ENCODE measurements at regions not wholly inside any gene's neighbourhood (a gene's known extent, or its start where the extent isn't known, plus 50 kb on each side); places are given as distances from the start of the nearest gene placed in this dataset.
"Not testable (repeated sequence)": the region's sequence is repeated elsewhere in the genome, so short reads cannot be mapped to it uniquely, and the experiment has no call there.

DNA sequence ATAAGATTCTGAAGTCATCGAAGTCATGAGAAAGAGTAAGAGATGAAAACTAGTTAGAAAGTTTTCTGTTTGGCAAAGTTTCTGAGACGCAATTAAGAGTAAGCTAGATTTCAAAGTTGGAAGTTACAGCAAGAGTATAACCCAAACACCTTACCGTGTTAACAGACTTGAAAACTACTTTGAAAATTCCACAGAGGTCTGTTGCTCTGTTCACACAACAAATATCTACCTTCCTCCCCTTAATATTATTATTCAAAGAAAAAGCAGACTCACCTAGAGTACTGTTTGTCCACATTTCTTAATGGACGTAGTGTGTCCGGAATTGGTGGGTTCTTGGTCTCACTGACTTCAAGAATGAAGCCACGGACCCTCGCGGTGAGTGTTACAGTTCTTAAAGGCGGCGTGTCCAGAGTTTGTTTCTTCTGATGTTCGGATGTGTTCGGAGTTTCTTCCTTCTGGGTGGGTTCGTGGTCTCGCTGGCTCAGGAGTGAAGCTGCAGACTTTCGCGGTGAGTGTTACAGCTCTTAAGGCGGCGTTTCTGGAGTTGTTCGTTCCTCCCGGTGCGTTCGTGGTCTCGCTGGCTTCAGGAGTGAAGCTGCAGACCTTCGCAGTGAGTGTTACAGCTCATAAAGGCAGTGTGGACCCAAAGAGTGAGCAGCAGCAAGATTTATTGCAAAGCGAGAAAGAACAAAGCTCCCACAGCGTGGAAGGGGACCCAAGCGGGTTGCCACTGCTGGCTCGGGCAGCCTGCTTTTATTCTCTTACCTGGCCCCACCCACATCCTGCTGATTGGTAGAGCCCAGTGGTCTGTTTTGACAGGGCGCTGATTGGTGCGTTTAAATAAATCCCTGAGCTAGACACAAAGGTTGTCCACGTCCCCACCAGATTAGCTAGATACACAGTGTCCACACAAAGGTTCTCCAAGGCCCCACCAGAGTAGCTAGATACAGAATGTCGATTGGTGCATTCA is 165.1 kb upstream of the TEX13C start:
- TF ChIP-seq, protein P1, sequence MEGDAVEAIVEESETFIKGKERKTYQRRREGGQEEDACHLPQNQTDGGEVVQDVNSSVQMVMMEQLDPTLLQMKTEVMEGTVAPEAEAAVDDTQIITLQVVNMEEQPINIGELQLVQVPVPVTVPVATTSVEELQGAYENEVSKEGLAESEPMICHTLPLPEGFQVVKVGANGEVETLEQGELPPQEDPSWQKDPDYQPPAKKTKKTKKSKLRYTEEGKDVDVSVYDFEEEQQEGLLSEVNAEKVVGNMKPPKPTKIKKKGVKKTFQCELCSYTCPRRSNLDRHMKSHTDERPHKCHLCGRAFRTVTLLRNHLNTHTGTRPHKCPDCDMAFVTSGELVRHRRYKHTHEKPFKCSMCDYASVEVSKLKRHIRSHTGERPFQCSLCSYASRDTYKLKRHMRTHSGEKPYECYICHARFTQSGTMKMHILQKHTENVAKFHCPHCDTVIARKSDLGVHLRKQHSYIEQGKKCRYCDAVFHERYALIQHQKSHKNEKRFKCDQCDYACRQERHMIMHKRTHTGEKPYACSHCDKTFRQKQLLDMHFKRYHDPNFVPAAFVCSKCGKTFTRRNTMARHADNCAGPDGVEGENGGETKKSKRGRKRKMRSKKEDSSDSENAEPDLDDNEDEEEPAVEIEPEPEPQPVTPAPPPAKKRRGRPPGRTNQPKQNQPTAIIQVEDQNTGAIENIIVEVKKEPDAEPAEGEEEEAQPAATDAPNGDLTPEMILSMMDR (IDR thresholded peaks at IDR 0.05) = not testable (repeated sequence)
- TF ChIP-seq POLR2A (IDR thresholded peaks at IDR 0.05) = not testable (repeated sequence)

All from upper lobe of left lung (tissue), 4 donors.